ENCODE measurements at regions not wholly inside any gene's neighbourhood (a gene's known extent, or its start where the extent isn't known, plus 50 kb on each side); places are given as distances from the start of the nearest gene placed in this dataset.

GRCh38 chr18:38290229-38290628, 724.6 kb upstream of the CELF4 start:
- H2BK12ac ChIP-seq (ENCODE audit: low read length in 2 of 2), result no peak overlapping the region
- 70% methylated on average over 1 of the region's 1 CpG for WGBS
- no peak overlapping the region for H2BK5ac ChIP-seq (ENCODE audit: low read depth, low read length, poor library complexity, severe bottlenecking)
- no peak overlapping the region for H3K4ac ChIP-seq (ENCODE audit: low read depth in 1 of 2, low read length in 2 of 2)
- no peak overlapping the region for H3K9ac ChIP-seq (ENCODE audit: low read length)
- no peak for DNase-seq
- H3K4me2 ChIP-seq (ENCODE audit: low read length, poor library complexity, severe bottlenecking), result no peak overlapping the region
- no peak overlapping the region for H3K4me3 ChIP-seq (ENCODE audit: insufficient read depth in 1 of 2, low read depth in 1 of 2, low read length in 2 of 2)
- no peak overlapping the region for H3K18ac ChIP-seq (ENCODE audit: low read depth in 1 of 2, low read length in 2 of 2)
- H3K4me1 ChIP-seq (ENCODE audit: control insufficient read depth, insufficient read depth, low read depth, low read length), result no peaks in the 10 kb centered on the region
- H3K36me3 ChIP-seq (ENCODE audit: control insufficient read depth in 1 of 2, insufficient read depth in 2 of 2, low read depth in 1 of 2, low read length in 2 of 2), result no peaks in the 10 kb centered on the region
- H2BK15ac ChIP-seq (ENCODE audit: low read depth, poor library complexity, severe bottlenecking), result no peak overlapping the region
- no peak overlapping the region for H4K91ac ChIP-seq (ENCODE audit: low read length)
- H2AFZ ChIP-seq (ENCODE audit: low read depth, low read length), result no peak overlapping the region
- H3K27me3 ChIP-seq (ENCODE audit: control insufficient read depth in 1 of 2, insufficient read depth in 1 of 2, low read length in 2 of 2), result no peaks in the 10 kb centered on the region
- H2BK120ac ChIP-seq (ENCODE audit: low read depth, low read length), result no peak overlapping the region
- no peak overlapping the region for H3K23ac ChIP-seq (ENCODE audit: low read length in 2 of 2)
- no peak overlapping the region for H4K8ac ChIP-seq (ENCODE audit: low read length)
- no peaks in the 10 kb centered on the region for H3K79me1 ChIP-seq (replicated peaks; ENCODE audit: low read length, poor library complexity, severe bottlenecking)
- no peak overlapping the region for H2AK5ac ChIP-seq (ENCODE audit: low read length, severe bottlenecking)
- no peak overlapping the region for H3K27ac ChIP-seq (ENCODE audit: low read length, poor library complexity, severe bottlenecking)
- peaks cover 12% of the 10 kb centered on the region for H3K9me3 ChIP-seq (ENCODE audit: control insufficient read depth, low read length)
- no peak overlapping the region for H3K14ac ChIP-seq (ENCODE audit: low read length in 2 of 2)

DNA sequence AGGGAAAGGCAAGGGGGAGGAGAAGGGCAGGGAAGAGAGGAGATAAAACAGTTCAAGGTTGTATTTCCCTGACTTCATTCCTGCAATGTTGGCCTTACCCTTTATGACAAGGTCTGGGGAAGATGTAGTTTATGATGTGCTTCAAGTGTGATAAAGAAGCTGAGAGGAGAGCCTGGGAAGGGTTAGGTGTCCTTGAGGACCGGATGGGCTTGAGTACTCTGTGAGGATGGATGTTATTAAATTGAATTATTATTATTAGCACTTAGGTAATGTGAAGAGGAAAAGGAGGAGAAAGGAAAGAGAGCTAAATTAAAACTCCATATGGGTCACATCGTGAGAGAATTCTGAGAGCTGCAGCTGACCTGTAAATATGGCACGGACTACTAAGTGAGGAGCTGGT, 719.4 kb upstream of the CELF4 start:
- Histone ChIP-seq H3K23ac (ENCODE audit: low read length in 2 of 2) (no peak overlapping the region), H2BK15ac (ENCODE audit: low read depth, poor library complexity, severe bottlenecking) (no peak overlapping the region), H3K4me3 (ENCODE audit: insufficient read depth in 1 of 2, low read depth in 1 of 2, low read length in 2 of 2) (no peak overlapping the region), H3K9ac (ENCODE audit: low read length) (no peak overlapping the region), H3K9me3 (ENCODE audit: control insufficient read depth, low read length) (peaks cover 9% of the 10 kb centered on the region), H2BK12ac (ENCODE audit: low read length in 2 of 2) (no peak overlapping the region), H3K4ac (ENCODE audit: low read depth in 1 of 2, low read length in 2 of 2) (no peak overlapping the region), H3K27me3 (ENCODE audit: control insufficient read depth in 1 of 2, insufficient read depth in 1 of 2, low read length in 2 of 2) (no peaks in the 10 kb centered on the region), H3K4me1 (ENCODE audit: control insufficient read depth, insufficient read depth, low read depth, low read length) (no peaks in the 10 kb centered on the region), H2AK5ac (ENCODE audit: low read length, severe bottlenecking) (no peak overlapping the region), H3K79me1 (replicated peaks; ENCODE audit: low read length, poor library complexity, severe bottlenecking) (no peaks in the 10 kb centered on the region), H4K8ac (ENCODE audit: low read length) (no peak overlapping the region), H3K4me2 (ENCODE audit: low read length, poor library complexity, severe bottlenecking) (no peak overlapping the region), H3K36me3 (ENCODE audit: control insufficient read depth in 1 of 2, insufficient read depth in 2 of 2, low read depth in 1 of 2, low read length in 2 of 2) (no peaks in the 10 kb centered on the region), H2AFZ (ENCODE audit: low read depth, low read length) (no peak overlapping the region), H2BK120ac (ENCODE audit: low read depth, low read length) (no peak overlapping the region), H3K18ac (ENCODE audit: low read depth in 1 of 2, low read length in 2 of 2) (no peak overlapping the region), H4K91ac (ENCODE audit: low read length) (no peak overlapping the region), H3K27ac (ENCODE audit: low read length, poor library complexity, severe bottlenecking) (no peak overlapping the region), H3K14ac (ENCODE audit: low read length in 2 of 2) (no peak overlapping the region), H2BK5ac (ENCODE audit: low read depth, low read length, poor library complexity, severe bottlenecking) (no peak overlapping the region)
- WGBS, result 81% methylated on average over 3 of the region's 3 CpGs
- DNase-seq, result no peak

- Histone ChIP-seq H4K8ac (ENCODE audit: low read length) (no peak overlapping the region), H2BK5ac (ENCODE audit: low read depth, low read length, poor library complexity, severe bottlenecking) (no peak overlapping the region), H3K18ac (ENCODE audit: low read depth in 1 of 2, low read length in 2 of 2) (no peak overlapping the region), H2BK120ac (ENCODE audit: low read depth, low read length) (no peak overlapping the region), H3K4me2 (ENCODE audit: low read length, poor library complexity, severe bottlenecking) (no peak overlapping the region), H4K91ac (ENCODE audit: low read length) (no peak overlapping the region), H3K9me3 (ENCODE audit: control insufficient read depth, low read length) (no peaks in the 10 kb centered on the region), H3K14ac (ENCODE audit: low read length in 2 of 2) (no peak overlapping the region), H2BK12ac (ENCODE audit: low read length in 2 of 2) (no peak overlapping the region), H3K9ac (ENCODE audit: low read length) (no peak overlapping the region), H3K4ac (ENCODE audit: low read depth in 1 of 2, low read length in 2 of 2) (no peak overlapping the region), H3K27ac (ENCODE audit: low read length, poor library complexity, severe bottlenecking) (no peak overlapping the region), H3K4me3 (ENCODE audit: insufficient read depth in 1 of 2, low read depth in 1 of 2, low read length in 2 of 2) (no peak overlapping the region), H2AK5ac (ENCODE audit: low read length, severe bottlenecking) (no peak overlapping the region), H3K36me3 (ENCODE audit: control insufficient read depth in 1 of 2, insufficient read depth in 2 of 2, low read depth in 1 of 2, low read length in 2 of 2) (no peaks in the 10 kb centered on the region), H3K79me1 (replicated peaks; ENCODE audit: low read length, poor library complexity, severe bottlenecking) (no peaks in the 10 kb centered on the region), H3K27me3 (ENCODE audit: control insufficient read depth in 1 of 2, insufficient read depth in 1 of 2, low read length in 2 of 2) (no peaks in the 10 kb centered on the region), H3K23ac (ENCODE audit: low read length in 2 of 2) (no peak overlapping the region), H2AFZ (ENCODE audit: low read depth, low read length) (no peak overlapping the region), H2BK15ac (ENCODE audit: low read depth, poor library complexity, severe bottlenecking) (no peak overlapping the region), H3K4me1 (ENCODE audit: control insufficient read depth, insufficient read depth, low read depth, low read length) (no peaks in the 10 kb centered on the region)
- 80% methylated on average over 1 of the region's 2 CpGs for WGBS
- DNase-seq, result no peak
Observed at GRCh38 chr18:38263066-38263465, 697.5 kb upstream of the CELF4 start.

- H2BK120ac ChIP-seq (ENCODE audit: low read depth, low read length), result no peak overlapping the region
- no peak overlapping the region for H2BK15ac ChIP-seq (ENCODE audit: low read depth, poor library complexity, severe bottlenecking)
- H2AK5ac ChIP-seq (ENCODE audit: low read length, severe bottlenecking), result no peak overlapping the region
- H3K27ac ChIP-seq (ENCODE audit: low read length, poor library complexity, severe bottlenecking), result no peak overlapping the region
- H3K9me3 ChIP-seq (ENCODE audit: control insufficient read depth, low read length), result no peaks in the 10 kb centered on the region
- H3K18ac ChIP-seq (ENCODE audit: low read depth in 1 of 2, low read length in 2 of 2), result no peak overlapping the region
- no peaks in the 10 kb centered on the region for H3K79me1 ChIP-seq (replicated peaks; ENCODE audit: low read length, poor library complexity, severe bottlenecking)
- H4K8ac ChIP-seq (ENCODE audit: low read length), result no peak overlapping the region
- no peak overlapping the region for H2BK12ac ChIP-seq (ENCODE audit: low read length in 2 of 2)
- no peaks in the 10 kb centered on the region for H3K4me1 ChIP-seq (ENCODE audit: control insufficient read depth, insufficient read depth, low read depth, low read length)
- H4K91ac ChIP-seq (ENCODE audit: low read length), result no peak overlapping the region
- no peak overlapping the region for H3K23ac ChIP-seq (ENCODE audit: low read length in 2 of 2)
- no peak for DNase-seq
- no peaks in the 10 kb centered on the region for H3K36me3 ChIP-seq (ENCODE audit: control insufficient read depth in 1 of 2, insufficient read depth in 2 of 2, low read depth in 1 of 2, low read length in 2 of 2)
- H2AFZ ChIP-seq (ENCODE audit: low read depth, low read length), result no peak overlapping the region
- H3K4me3 ChIP-seq (ENCODE audit: insufficient read depth in 1 of 2, low read depth in 1 of 2, low read length in 2 of 2), result no peak overlapping the region
- no peak overlapping the region for H3K9ac ChIP-seq (ENCODE audit: low read length)
- no peak overlapping the region for H3K14ac ChIP-seq (ENCODE audit: low read length in 2 of 2)
- H2BK5ac ChIP-seq (ENCODE audit: low read depth, low read length, poor library complexity, severe bottlenecking), result no peak overlapping the region
- H3K4me2 ChIP-seq (ENCODE audit: low read length, poor library complexity, severe bottlenecking), result no peak overlapping the region
- H3K27me3 ChIP-seq (ENCODE audit: control insufficient read depth in 1 of 2, insufficient read depth in 1 of 2, low read length in 2 of 2), result no peaks in the 10 kb centered on the region
- no peak overlapping the region for H3K4ac ChIP-seq (ENCODE audit: low read depth in 1 of 2, low read length in 2 of 2)
Observed at GRCh38 chr18:38262661-38263060, 697.1 kb upstream of the CELF4 start.
